ENCODE measurements at regions not wholly inside any gene's neighbourhood (a gene's known extent, or its start where the extent isn't known, plus 50 kb on each side); places are given as distances from the start of the nearest gene placed in this dataset.
"Not testable (repeated sequence)": the region's sequence is repeated elsewhere in the genome, so short reads cannot be mapped to it uniquely, and the experiment has no call there.

GRCh38 chr6:30814146-30815040 lies 69.9 kb upstream of the DDR1 start:
- DNase-seq (ENCODE audit: low spot score in 2 of 2) = no peak
- peaks cover 0 to 5% of the 10 kb centered on the region in 2 donors for H3K4me1 ChIP-seq
- intact Hi-C loops (cut with DNase I; ENCODE audit: low total_unique reads) = loop anchor here (10.0 kb wide), 1 partner anchor 50 kb away; no protein-coding TSS in a partner anchor
- TF ChIP-seq POLR2A (IDR thresholded peaks at IDR 0.05) (no peak), CTCF (IDR thresholded peaks at IDR 0.05) (no peak), POLR2AphosphoS5 (IDR thresholded peaks at IDR 0.05) (no peak)
- H3K4me3 ChIP-seq = no peak overlapping the region
- H3K27ac ChIP-seq = no peak overlapping the region
- no peaks in the 10 kb centered on the region for H3K9me3 ChIP-seq
- no peaks in the 10 kb centered on the region for H3K27me3 ChIP-seq
- H3K36me3 ChIP-seq = no peaks in the 10 kb centered on the region

GRCh38 chr6:30813631-30814145 lies 69.3 kb upstream of the IER3 start:
- H3K27me3 ChIP-seq = no peaks in the 10 kb centered on the region
- DNase-seq (ENCODE audit: low spot score in 2 of 2) = no peak
- H3K36me3 ChIP-seq = no peaks in the 10 kb centered on the region
- no peak for TF ChIP-seq CTCF (IDR thresholded peaks at IDR 0.05)
- TF ChIP-seq POLR2AphosphoS5 (IDR thresholded peaks at IDR 0.05) = no peak
- H3K27ac ChIP-seq = no peak overlapping the region
- no peak overlapping the region for H3K4me3 ChIP-seq
- intact Hi-C loops (cut with DNase I; ENCODE audit: low total_unique reads) = loop anchor here (10.0 kb wide), 1 partner anchor 49 kb away; no protein-coding TSS in a partner anchor
- no peaks in the 10 kb centered on the region for H3K9me3 ChIP-seq
- H3K4me1 ChIP-seq = peaks cover 0 to 5% of the 10 kb centered on the region in 2 donors

- H3K4me1 ChIP-seq = peaks cover 0 to 5% of the 10 kb centered on the region in 2 donors
- no peaks in the 10 kb centered on the region for H3K27me3 ChIP-seq
- TF ChIP-seq CTCF (IDR thresholded peaks at IDR 0.05) = no peak
- TF ChIP-seq POLR2A (IDR thresholded peaks at IDR 0.05) = no peak
- TF ChIP-seq POLR2AphosphoS5 (IDR thresholded peaks at IDR 0.05) = peak in 1 of 3 donors; percentile 31
- H3K4me3 ChIP-seq = no peak overlapping the region
- no peaks in the 10 kb centered on the region for H3K36me3 ChIP-seq
- DNase-seq (ENCODE audit: low spot score in 2 of 2) = peak in 1 of 2 donors; percentile 71
- H3K27ac ChIP-seq = peak overlapping the region in 1 of 2 donors; percentile 1
- H3K9me3 ChIP-seq = no peaks in the 10 kb centered on the region
- intact Hi-C loops (cut with DNase I; ENCODE audit: low total_unique reads) = loop anchor here (10.0 kb wide), 1 partner anchor 46 kb away; no protein-coding TSS in a partner anchor
Measured at GRCh38 chr6:30810813-30811339, 66.5 kb upstream of the IER3 start.

- H3K27me3 ChIP-seq; H3K9me3 ChIP-seq; H3K36me3 ChIP-seq; intact Hi-C loops (cut with DNase I; ENCODE audit: low total_unique reads); DNase-seq (ENCODE audit: low spot score in 2 of 2); H3K4me1 ChIP-seq; H3K4me3 ChIP-seq; H3K27ac ChIP-seq: not testable (repeated sequence)
Measured at GRCh38 chr6:30807566-30807965, 63.2 kb upstream of the IER3 start.

- H3K9me3 ChIP-seq = no peaks in the 10 kb centered on the region
- intact Hi-C loops (cut with DNase I; ENCODE audit: low total_unique reads) = no loop called here
- no peaks in the 10 kb centered on the region for H3K27me3 ChIP-seq
- peaks cover 0 to 5% of the 10 kb centered on the region in 2 donors for H3K4me1 ChIP-seq
- TF ChIP-seq POLR2AphosphoS5 (IDR thresholded peaks at IDR 0.05) (no peak), CTCF (IDR thresholded peaks at IDR 0.05) (no peak), POLR2A (IDR thresholded peaks at IDR 0.05) (no peak)
- DNase-seq (ENCODE audit: low spot score in 2 of 2) = no peak
- H3K36me3 ChIP-seq = no peaks in the 10 kb centered on the region
- H3K4me3 ChIP-seq = no peak overlapping the region
- no peak overlapping the region for H3K27ac ChIP-seq
Measured at GRCh38 chr6:30806581-30807183, 62.3 kb upstream of the IER3 start.

All from breast epithelium (tissue), 4 donors.